Activated CD8-positive, alpha-beta T cell treated with anti-CD3 and anti-CD28 coated beads, Interleukin-2, amount 10 ng/mL, durations not matched to agents 7 days and 5 days (primary cell): ENCODE measurements at regions not wholly inside any gene's neighbourhood (a gene's known extent, or its start where the extent isn't known, plus 50 kb on each side); places are given as distances from the start of the nearest gene placed in this dataset.

Source experiments
- ATAC-seq: fragments of 150-1000 bp; cut with Tn5 transposase; one replicate; pipeline ENCODE4 v1.10.0; 2021; ENCODE audit warnings: moderate library complexity
- CTCF ChIA-PET: fragments of 350-600 bp; sonication (Branson Sonifier 250); formaldehyde crosslinking; loops from one replicate; lab custom pipeline; 2021; ENCODE audit warnings: antibody characterized with exemption; lab: Charles Lee
- POLR2A ChIA-PET: fragments of 350-600 bp; sonication (Branson Sonifier 250); formaldehyde crosslinking; loops from one replicate; lab custom pipeline; 2021; ENCODE audit warnings: antibody characterized with exemption; lab: Charles Lee
- DNase-seq: peaks from one replicate; pipeline ENCODE4 v3.0.0-alpha.2; 2020
- H3K27ac Mint-ChIP-seq: one replicate; pipeline ENCODE4 v1.8.0; 2021; ENCODE audit warnings: mild to moderate bottlenecking, mixed read lengths
- H3K27me3 Mint-ChIP-seq: one replicate; pipeline ENCODE4 v1.8.0; 2021; ENCODE audit warnings: low read depth, mixed read lengths
- H3K36me3 Mint-ChIP-seq: one replicate; pipeline ENCODE4 v1.8.0; 2021; ENCODE audit warnings: low read depth, mixed read lengths
- H3K4me1 Mint-ChIP-seq: one replicate; pipeline ENCODE4 v1.8.0; 2021; ENCODE audit warnings: low read depth, mixed read lengths
- H3K4me3 Mint-ChIP-seq: one replicate; pipeline ENCODE4 v1.8.0; 2021; ENCODE audit warnings: mild to moderate bottlenecking, mixed read lengths
- H3K9me3 Mint-ChIP-seq: one replicate; pipeline ENCODE4 v1.8.0; 2022; ENCODE audit warnings: mixed read lengths; ENCODE audit not compliant: insufficient read depth

DNA sequence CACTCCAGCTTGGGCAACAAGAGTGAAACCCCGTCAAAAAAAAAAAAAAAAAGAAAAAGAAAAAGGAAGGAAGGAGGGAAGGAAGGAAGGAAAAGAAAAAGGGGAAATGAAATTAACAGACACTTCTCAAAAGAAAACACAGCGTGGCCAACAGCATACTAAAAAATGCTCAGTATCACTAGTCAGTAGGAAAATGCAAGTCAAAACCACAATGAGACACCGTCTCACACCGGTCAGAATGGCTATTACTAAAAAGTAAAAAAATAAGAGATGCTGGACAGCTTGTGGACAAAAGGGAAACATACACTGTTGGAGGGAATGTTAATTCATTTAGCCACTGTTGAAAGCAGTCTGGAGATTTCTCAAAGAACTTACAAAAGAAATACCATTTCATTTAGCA, 369.5 kb upstream of the BRINP3 start:
- ATAC-seq = no peak
- no peaks in the 10 kb centered on the region for H3K4me1 Mint-ChIP-seq
- ChIA-PET POLR2A (no interaction called here), CTCF (no interaction called here)
- no peaks in the 10 kb centered on the region for H3K36me3 Mint-ChIP-seq
- peaks cover 11% of the 10 kb centered on the region for H3K9me3 Mint-ChIP-seq
- no peak overlapping the region for H3K4me3 Mint-ChIP-seq
- H3K27me3 Mint-ChIP-seq = no peaks in the 10 kb centered on the region
- no peak for DNase-seq
- no peak overlapping the region for H3K27ac Mint-ChIP-seq

DNA sequence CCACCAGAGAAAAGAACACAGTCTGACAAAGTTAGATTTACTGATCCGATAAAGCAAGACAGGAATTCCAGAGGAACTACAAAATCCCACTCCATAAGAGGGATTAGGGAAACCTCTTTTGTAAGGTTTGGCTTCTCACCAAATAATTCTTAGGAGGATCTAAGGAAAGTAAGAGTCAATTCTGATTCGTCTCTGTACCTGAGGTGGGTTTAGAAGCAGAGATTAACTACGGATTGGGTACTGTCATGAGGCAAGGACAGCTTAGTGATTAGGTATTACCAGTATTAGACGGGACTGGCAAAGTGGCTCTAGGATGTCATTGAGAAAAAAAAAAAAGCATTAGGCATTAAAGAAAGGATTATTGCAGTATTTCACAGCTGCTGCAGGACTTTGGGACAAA, 371.7 kb upstream of the BRINP3 start:
- ChIA-PET CTCF (no interaction called here), POLR2A (no interaction called here)
- Mint-ChIP-seq H3K27me3 (no peaks in the 10 kb centered on the region), H3K36me3 (no peaks in the 10 kb centered on the region), H3K4me1 (no peaks in the 10 kb centered on the region), H3K27ac (no peak overlapping the region), H3K9me3 (peaks cover 6% of the 10 kb centered on the region), H3K4me3 (no peak overlapping the region)
- DNase-seq = no peak
- no peak for ATAC-seq

DNA sequence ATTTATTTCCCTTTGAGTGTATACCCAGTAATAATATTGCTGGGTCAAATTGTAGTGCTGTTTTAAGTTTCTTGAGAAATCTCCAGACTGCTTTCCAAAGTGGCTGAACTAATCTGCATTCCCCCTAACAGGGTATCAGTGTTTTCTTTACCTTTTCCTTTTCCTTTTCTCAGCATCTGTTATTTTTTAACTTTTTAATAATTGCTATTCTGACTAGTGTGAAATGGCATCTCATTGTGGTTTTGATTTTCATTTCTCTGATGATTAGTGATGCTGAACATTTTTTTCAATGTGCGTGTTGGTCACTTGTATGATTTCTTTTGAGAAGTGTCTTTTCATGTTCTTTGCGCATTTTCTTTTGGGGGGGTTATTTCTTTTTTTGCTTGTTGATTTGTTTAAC, 374.9 kb upstream of the BRINP3 start:
- no peak overlapping the region for H3K27ac Mint-ChIP-seq
- no peak overlapping the region for H3K4me3 Mint-ChIP-seq
- H3K4me1 Mint-ChIP-seq = no peaks in the 10 kb centered on the region
- peaks cover 11% of the 10 kb centered on the region for H3K9me3 Mint-ChIP-seq
- ATAC-seq (no peak), DNase-seq (no peak)
- H3K27me3 Mint-ChIP-seq = no peaks in the 10 kb centered on the region
- POLR2A ChIA-PET = no interaction called here
- CTCF ChIA-PET = no interaction called here
- H3K36me3 Mint-ChIP-seq = no peaks in the 10 kb centered on the region

DNA sequence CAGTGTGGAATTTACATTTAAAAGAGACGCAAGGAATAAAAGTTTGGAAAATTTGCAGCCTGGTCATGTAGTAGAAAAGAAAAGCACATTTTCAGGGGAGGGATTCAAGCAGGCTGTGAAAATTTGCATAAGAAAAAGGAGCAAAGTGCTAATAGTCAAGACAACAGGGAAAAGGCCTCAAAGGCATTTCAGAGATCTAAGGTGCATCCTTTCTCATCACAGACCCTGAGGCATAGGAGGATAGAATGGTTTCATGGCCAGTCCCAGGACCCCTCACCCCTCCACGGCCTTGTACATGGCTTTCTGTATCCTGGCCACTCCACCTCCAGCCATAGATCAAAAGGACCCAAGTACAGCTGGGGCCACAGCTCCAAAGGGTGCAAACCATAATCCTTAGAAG, 380.5 kb upstream of the BRINP3 start:
- H3K4me1 Mint-ChIP-seq = no peaks in the 10 kb centered on the region
- CTCF ChIA-PET = no interaction called here
- H3K27me3 Mint-ChIP-seq = no peaks in the 10 kb centered on the region
- DNase-seq = no peak
- peaks cover 8% of the 10 kb centered on the region for H3K9me3 Mint-ChIP-seq
- no peak for ATAC-seq
- no peak overlapping the region for H3K4me3 Mint-ChIP-seq
- no peaks in the 10 kb centered on the region for H3K36me3 Mint-ChIP-seq
- H3K27ac Mint-ChIP-seq = no peak overlapping the region
- POLR2A ChIA-PET = no interaction called here

DNA sequence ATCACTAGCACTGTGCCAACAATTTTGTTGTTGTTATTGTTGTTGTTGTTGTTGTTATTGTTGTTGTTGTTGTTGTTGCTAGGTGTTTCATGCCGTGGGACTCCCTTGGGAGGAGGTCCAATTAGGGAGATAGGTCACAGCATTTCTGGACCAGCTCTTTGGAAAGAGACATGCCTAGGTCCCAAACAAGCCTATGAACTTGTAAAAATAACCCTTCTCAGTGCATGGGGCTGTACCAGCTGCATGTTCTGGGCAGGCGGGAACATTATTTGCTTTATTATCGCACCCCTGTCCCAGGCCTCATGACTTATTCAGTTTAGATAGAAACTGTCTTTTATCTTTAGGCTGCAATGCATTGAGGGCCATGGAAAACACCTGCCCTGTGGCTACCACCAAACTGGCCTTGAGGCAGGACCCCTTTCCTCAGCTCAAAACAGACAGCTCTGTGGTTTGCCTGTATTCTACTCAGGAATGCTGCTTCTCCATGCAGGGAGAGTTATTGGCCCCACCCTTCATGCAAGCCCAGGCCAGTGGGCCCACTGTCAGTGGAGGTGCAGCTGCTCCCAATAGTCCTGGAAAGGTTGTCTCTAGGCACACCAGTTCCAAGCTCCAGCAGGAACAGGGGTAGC, 386.5 kb upstream of the BRINP3 start:
- ChIA-PET CTCF (no interaction called here), POLR2A (no interaction called here)
- DNase-seq = no peak

DNA sequence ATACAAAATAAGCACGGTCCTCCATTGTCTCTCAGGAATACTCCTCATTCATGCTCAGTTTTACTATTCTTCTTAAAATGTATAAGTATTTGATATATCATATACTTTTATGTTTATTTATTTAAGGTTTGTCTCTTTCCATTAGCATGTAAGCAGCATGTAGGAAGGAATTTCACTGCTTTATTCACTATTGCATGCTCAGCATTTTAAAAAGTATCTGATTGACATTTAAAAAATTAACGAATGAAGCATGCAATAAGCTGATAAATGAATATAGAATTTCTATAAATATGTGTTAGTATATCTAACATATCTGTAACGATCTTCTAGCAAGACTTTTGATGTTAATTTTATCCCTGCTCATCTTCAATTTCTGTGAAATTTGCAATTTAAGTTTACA, 402.7 kb upstream of the BRINP3 start:
- ATAC-seq = no peak
- no peaks in the 10 kb centered on the region for H3K36me3 Mint-ChIP-seq
- H3K4me1 Mint-ChIP-seq = no peaks in the 10 kb centered on the region

More for the DNA sequence above, 386.5 kb upstream of the BRINP3 start:
- ATAC-seq = no peak
- Mint-ChIP-seq H3K36me3 (no peaks in the 10 kb centered on the region), H3K27ac (no peak overlapping the region), H3K9me3 (no peaks in the 10 kb centered on the region), H3K27me3 (no peaks in the 10 kb centered on the region), H3K4me3 (no peak overlapping the region), H3K4me1 (no peaks in the 10 kb centered on the region)

GRCh38 chr1:190881064-190881463, 403.4 kb upstream of the BRINP3 start:
- Mint-ChIP-seq H3K4me1 (no peaks in the 10 kb centered on the region), H3K27me3 (no peaks in the 10 kb centered on the region), H3K4me3 (no peak overlapping the region), H3K36me3 (no peaks in the 10 kb centered on the region), H3K9me3 (peaks cover 12% of the 10 kb centered on the region), H3K27ac (no peak overlapping the region)
- no peak for ATAC-seq
- no peak for DNase-seq
- ChIA-PET CTCF (no interaction called here), POLR2A (no interaction called here)

More for the DNA sequence above, 402.7 kb upstream of the BRINP3 start:
- no peak overlapping the region for H3K4me3 Mint-ChIP-seq
- H3K27me3 Mint-ChIP-seq = no peaks in the 10 kb centered on the region
- DNase-seq = no peak
- POLR2A ChIA-PET = no interaction called here
- CTCF ChIA-PET = no interaction called here
- no peak overlapping the region for H3K27ac Mint-ChIP-seq
- H3K9me3 Mint-ChIP-seq = peaks cover 8% of the 10 kb centered on the region

GRCh38 chr1:190897233-190897632, 419.6 kb upstream of the BRINP3 start:
- POLR2A ChIA-PET = no interaction called here
- no peak overlapping the region for H3K27ac Mint-ChIP-seq

GRCh38 chr1:190904091-190904695, 426.5 kb upstream of the BRINP3 start:
- no peaks in the 10 kb centered on the region for H3K27me3 Mint-ChIP-seq
- H3K4me1 Mint-ChIP-seq = no peaks in the 10 kb centered on the region
- POLR2A ChIA-PET = no interaction called here
- no peak overlapping the region for H3K4me3 Mint-ChIP-seq
- no peaks in the 10 kb centered on the region for H3K36me3 Mint-ChIP-seq
- CTCF ChIA-PET = no interaction called here
- H3K9me3 Mint-ChIP-seq = no peaks in the 10 kb centered on the region
- no peak for DNase-seq
- H3K27ac Mint-ChIP-seq = no peak overlapping the region
- ATAC-seq = no peak

More at GRCh38 chr1:190897233-190897632, 419.6 kb upstream of the BRINP3 start:
- Mint-ChIP-seq H3K36me3 (no peaks in the 10 kb centered on the region), H3K4me1 (no peaks in the 10 kb centered on the region), H3K27me3 (no peaks in the 10 kb centered on the region), H3K4me3 (no peak overlapping the region), H3K9me3 (peaks cover 3% of the 10 kb centered on the region)
- no peak for ATAC-seq
- CTCF ChIA-PET = no interaction called here
- DNase-seq = no peak

- Mint-ChIP-seq H3K27me3 (no peaks in the 10 kb centered on the region), H3K4me1 (no peaks in the 10 kb centered on the region), H3K9me3 (no peaks in the 10 kb centered on the region), H3K27ac (no peak overlapping the region), H3K36me3 (no peaks in the 10 kb centered on the region), H3K4me3 (no peak overlapping the region)
- POLR2A ChIA-PET = no interaction called here
- DNase-seq (no peak), ATAC-seq (no peak)
- CTCF ChIA-PET = no interaction called here
Observed at GRCh38 chr1:190906206-190906725, 428.6 kb upstream of the BRINP3 start.

DNA sequence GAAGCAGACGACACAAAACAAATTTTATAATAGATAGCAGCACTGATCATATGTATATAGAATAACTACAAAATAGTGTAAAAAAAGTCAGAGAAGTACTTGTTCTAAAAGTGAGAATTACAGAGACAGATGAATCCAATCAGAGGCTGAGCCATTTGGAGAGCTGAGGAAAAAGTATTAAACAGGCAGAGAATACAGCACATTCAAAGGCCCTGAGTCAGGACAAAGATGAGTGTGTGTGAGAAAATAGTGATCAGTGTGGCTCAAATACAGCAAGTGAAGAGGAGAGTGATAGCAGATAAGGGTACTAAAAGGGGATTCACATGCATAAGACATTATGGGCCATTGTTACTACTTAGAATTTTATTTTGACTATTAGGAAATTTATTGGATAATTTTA, 430.6 kb upstream of the BRINP3 start:
- POLR2A ChIA-PET = no interaction called here
- DNase-seq (no peak), ATAC-seq (no peak)
- Mint-ChIP-seq H3K27me3 (no peaks in the 10 kb centered on the region), H3K9me3 (no peaks in the 10 kb centered on the region), H3K36me3 (no peaks in the 10 kb centered on the region), H3K4me3 (no peak overlapping the region), H3K4me1 (no peaks in the 10 kb centered on the region), H3K27ac (no peak overlapping the region)
- CTCF ChIA-PET = no interaction called here

DNA sequence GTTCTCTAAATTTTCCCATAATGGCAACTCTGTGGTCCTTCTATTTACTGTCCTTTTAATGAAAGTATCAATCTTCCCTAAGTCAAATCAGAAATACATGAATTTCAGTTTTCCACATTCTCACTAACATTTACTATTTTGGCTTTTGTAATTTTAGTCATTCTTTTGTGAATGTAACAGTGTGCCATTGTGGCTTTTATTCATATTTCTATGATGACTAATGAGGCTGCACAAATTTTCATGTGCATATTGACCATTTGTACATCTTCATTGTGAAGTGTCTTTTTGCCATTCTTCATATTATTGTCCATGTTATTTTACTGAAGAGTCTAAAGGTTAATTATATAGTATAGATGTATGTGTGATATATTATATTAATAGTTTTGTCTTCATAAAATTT, 431.0 kb upstream of the BRINP3 start:
- ChIA-PET CTCF (no interaction called here), POLR2A (no interaction called here)
- Mint-ChIP-seq H3K9me3 (no peaks in the 10 kb centered on the region), H3K27me3 (no peaks in the 10 kb centered on the region), H3K4me3 (no peak overlapping the region), H3K27ac (no peak overlapping the region), H3K4me1 (no peaks in the 10 kb centered on the region), H3K36me3 (no peaks in the 10 kb centered on the region)
- no peak for ATAC-seq
- no peak for DNase-seq
